K562 (cell line): ENCODE measurements at regions not wholly inside any gene's neighbourhood (a gene's known extent, or its start where the extent isn't known, plus 50 kb on each side); places are given as distances from the start of the nearest gene placed in this dataset.

Source experiments
- ATAC-seq: fragments of 200-7000 bp; cut with Tn5 transposase; 3 replicates; pipeline ENCODE4 v1.9.1; 2020; ENCODE audit warnings: moderate library complexity
- BruUV-seq: library from RNA; stranded (reverse); fragments of 400-500 nt; replicated peaks from 2 replicates; lab custom pipeline; 2021; lab: Mats Ljungman, UMichigan
- CTCF ChIA-PET: fragments of 300-600 bp; formaldehyde crosslinking; extraction: SDS; loops from one replicate; lab custom pipeline; 2021; ENCODE audit warnings: low intra/inter-chr PET ratio; lab: Yijun Ruan, JAX
- POLR2A ChIA-PET: fragments of 300-600, 350-650 bp; sonication (Branson Sonifier 250); formaldehyde crosslinking; extraction: SDS; loops from one replicate; lab custom pipeline; 2021; ENCODE audit warnings: antibody characterized with exemption, inconsistent platforms; lab: Yijun Ruan, JAX
- DNase-seq, 4 experiments: peaks; one replicate each; pipeline versions ENCODE4 v3.0.0 to v3.0.0-alpha.2; 2011 to 2018; ENCODE audit warnings: low spot score in 3 of 4, mixed read lengths in 3 of 4; ENCODE audit errors: extremely low read depth in 1 of 4
- FAIRE-seq: peaks from 2 replicates; lab custom pipeline; 2011; peaks lifted over from hg19 to GRCh38; lab: Jason Lieb, UNC
- H2AFZ ChIP-seq: 2 replicates; pipeline ENCODE4 v1.6.0; 2011; ENCODE audit warnings: low read depth, low read length, control low read depth, inconsistent platforms
- H3K27ac ChIP-seq: fragments of 200-600 bp; 3 replicates; pipeline ENCODE4 v1.8.0; 2011; ENCODE audit warnings: low read depth, mild to moderate bottlenecking, control low read depth, inconsistent platforms, low read length, moderate library complexity, mixed read lengths; ENCODE audit errors: extremely low read depth
- H3K27me3 ChIP-seq, 2 experiments: fragments of 300-600 bp in 1 of 2; 2 replicates in 1 of 2; 3 replicates in 1 of 2; pipeline versions ENCODE4 v1.6.0 to v1.8.0; 2011; ENCODE audit warnings: inconsistent platforms in 2 of 2, low read length in 2 of 2, mild to moderate bottlenecking in 1 of 2, mixed read lengths in 1 of 2, moderate library complexity in 1 of 2; ENCODE audit not compliant: control insufficient read depth in 2 of 2, insufficient read depth in 2 of 2
- H3K36me3 ChIP-seq: fragments of 300-600 bp; 3 replicates; pipeline ENCODE4 v1.8.0; 2011; ENCODE audit warnings: mild to moderate bottlenecking, low read length, inconsistent platforms; ENCODE audit not compliant: control insufficient read depth, insufficient read depth
- H3K4me1 ChIP-seq, 2 experiments: fragments of 200-600 bp in 1 of 2; replicated peaks in 1 of 2; 2 replicates in 1 of 2; 3 replicates in 1 of 2; pipeline versions ENCODE4 v1.5.1 to v1.8.0; 2011; ENCODE audit warnings: inconsistent platforms in 2 of 2, low read length in 2 of 2, mild to moderate bottlenecking in 1 of 2, mixed read lengths in 1 of 2, moderate library complexity in 1 of 2; ENCODE audit not compliant: control insufficient read depth in 2 of 2, insufficient read depth in 2 of 2
- H3K4me2 ChIP-seq: 2 replicates; pipeline ENCODE4 v1.6.1; 2011; ENCODE audit warnings: low read length, control low read depth, inconsistent platforms, mixed read lengths; ENCODE audit not compliant: insufficient read depth
- H3K4me3 ChIP-seq: fragments of 200-600 bp; sonication (generic), shearing (Covaris generic); 2 replicates; pipeline ENCODE4 v1.5.1; 2016; ENCODE audit warnings: control low read depth, inconsistent platforms
- H3K79me2 ChIP-seq: fragments of 200-600 bp; 3 replicates; pipeline ENCODE4 v1.8.0; 2011; ENCODE audit warnings: low read length, inconsistent platforms; ENCODE audit not compliant: control insufficient read depth, insufficient read depth
- H3K9ac ChIP-seq, 2 experiments: 2 replicates each; pipeline versions ENCODE4 v1.6.0 to v1.6.1; 2011; ENCODE audit warnings: low read depth in 2 of 2, low read length in 2 of 2, control low read depth in 1 of 2, inconsistent platforms in 1 of 2, mild to moderate bottlenecking in 1 of 2, mixed read lengths in 1 of 2; ENCODE audit not compliant: insufficient read depth in 1 of 2
- H3K9me1 ChIP-seq: one replicate; pipeline ENCODE4 v1.6.0; 2011; ENCODE audit warnings: inconsistent platforms, mild to moderate bottlenecking, low read length, moderate library complexity; ENCODE audit not compliant: control insufficient read depth, insufficient read depth
- H3K9me3 ChIP-seq: replicated peaks from 2 replicates; pipeline ENCODE4 v1.5.1; 2011; ENCODE audit warnings: low read depth, low read length, inconsistent platforms; ENCODE audit not compliant: control insufficient read depth, insufficient read depth
- H4K20me1 ChIP-seq: replicated peaks from 2 replicates; pipeline ENCODE4 v1.6.1; 2011; ENCODE audit warnings: low read length, inconsistent platforms, mixed read lengths; ENCODE audit not compliant: control insufficient read depth, insufficient read depth
- ATF7 ChIP-seq: fragments of 450-650 bp; IDR thresholded peaks from 2 replicates; pipeline ENCODE4 v1.7.1; 2014; ENCODE audit warnings: mild to moderate bottlenecking, moderate library complexity
- CREB1 ChIP-seq, 2 experiments: sonication (generic) in 1 of 2; formaldehyde crosslinking in 1 of 2; IDR thresholded peaks; 2 replicates each; pipeline versions ENCODE4 v1.6.1 to v1.8.0; 2012 to 2022; ENCODE audit warnings: inconsistent platforms in 1 of 2, mild to moderate bottlenecking in 1 of 2, missing genetic modification reagents in 1 of 2, moderate library complexity in 1 of 2
- HOXB6 ChIP-seq: fragments of 250-450 bp; sonication (Bioruptor Pico); IDR thresholded peaks from 2 replicates; pipeline ENCODE4 v1.5.1; 2022; ENCODE audit warnings: mild to moderate bottlenecking, borderline replicate concordance
- KAT7 ChIP-seq: sonication (generic); formaldehyde crosslinking; IDR thresholded peaks from 2 replicates; pipeline ENCODE4 v1.8.0; 2022; ENCODE audit warnings: missing genetic modification reagents, mild to moderate bottlenecking, borderline replicate concordance
- KDM2B ChIP-seq: fragments of 250-450 bp; sonication (Bioruptor Pico); IDR thresholded peaks from 2 replicates; pipeline ENCODE4 v1.8.0; 2021; ENCODE audit warnings: mild to moderate bottlenecking, moderate library complexity
- KDM5B ChIP-seq: fragments of 200-600 bp; sonication (generic); IDR thresholded peaks from 2 replicates; pipeline ENCODE4 v1.6.1; 2012; ENCODE audit warnings: low read depth, mild to moderate bottlenecking, moderate library complexity, low read length, control low read depth, inconsistent platforms; ENCODE audit not compliant: insufficient replicate concordance
- NCOA4 ChIP-seq: fragments of 450-650 bp; IDR thresholded peaks from 2 replicates; pipeline ENCODE4 v1.6.1; 2018; ENCODE audit warnings: mild to moderate bottlenecking; ENCODE audit not compliant: partially characterized antibody
- SIRT6 ChIP-seq: IDR thresholded peaks from one replicate; pipeline ENCODE4 v1.6.1; 2012; ENCODE audit warnings: low read depth, mild to moderate bottlenecking, control low read depth, inconsistent platforms, low read length, moderate library complexity
- SMAD3 ChIP-seq: fragments of 450-650 bp; formaldehyde crosslinking; conservative IDR thresholded peaks from 2 replicates; pipeline ENCODE4 v1.4.0; 2020; ENCODE audit warnings: mild to moderate bottlenecking
- YY1 ChIP-seq, 3 experiments: IDR thresholded peaks; 2 replicates each; pipeline ENCODE4 v1.6.1; 2011; ENCODE audit warnings: low read length in 2 of 3, mild to moderate bottlenecking in 2 of 3, moderate library complexity in 2 of 3, borderline replicate concordance in 1 of 3, control low read depth in 1 of 3, low read depth in 1 of 3; ENCODE audit not compliant: insufficient read depth in 3 of 3, insufficient replicate concordance in 2 of 3, control insufficient read depth in 1 of 3, insufficient read length in 1 of 3; ENCODE audit errors: extremely low read depth in 1 of 3
- ZBTB1 ChIP-seq: sonication (generic); formaldehyde crosslinking; IDR thresholded peaks from 2 replicates; pipeline ENCODE4 v1.8.1; 2023; ENCODE audit warnings: missing genetic modification reagents, low read depth, mild to moderate bottlenecking, borderline replicate concordance
- ZSCAN32 ChIP-seq: fragments of 450-650 bp; formaldehyde crosslinking; IDR thresholded peaks from 2 replicates; pipeline ENCODE4 v1.4.0; 2020; ENCODE audit warnings: mild to moderate bottlenecking, moderate library complexity
- WGBS: fragments of 100-300 bp; shearing (Covaris generic); methylation state at CpG from one replicate; pipeline ENCODE4 v1.1.6; 2016; ENCODE audit warnings: low coverage, mixed read lengths; ENCODE audit not compliant: insufficient coverage; ENCODE audit errors: missing lambda C conversion rate; 5-methylcytosine and 5-hydroxymethylcytosine counted together
- in situ Hi-C: fragments of 300-500 bp; cut with MboI; formaldehyde crosslinking; loops from 4 replicates; pipeline ENCODE4 v1.15.0; 2018; ENCODE audit warnings: inconsistent platforms, mixed read lengths
- intact Hi-C: fragments of 100-400 bp; cut with micrococcal nuclease; formaldehyde crosslinking; loops from 2 replicates; pipeline ENCODE4 v1.14.2; 2022
- TF ChIP-seq, protein P1 (sequence below): IDR thresholded peaks from 2 replicates; pipeline ENCODE4 v1.6.1; 2014; ENCODE audit warnings: antibody characterized with exemption
- TF ChIP-seq, protein P2 (sequence below): fragments of 450-650 bp; formaldehyde crosslinking; IDR thresholded peaks from 2 replicates; pipeline ENCODE4 v1.4.0; 2020; ENCODE audit warnings: mild to moderate bottlenecking

DNA sequence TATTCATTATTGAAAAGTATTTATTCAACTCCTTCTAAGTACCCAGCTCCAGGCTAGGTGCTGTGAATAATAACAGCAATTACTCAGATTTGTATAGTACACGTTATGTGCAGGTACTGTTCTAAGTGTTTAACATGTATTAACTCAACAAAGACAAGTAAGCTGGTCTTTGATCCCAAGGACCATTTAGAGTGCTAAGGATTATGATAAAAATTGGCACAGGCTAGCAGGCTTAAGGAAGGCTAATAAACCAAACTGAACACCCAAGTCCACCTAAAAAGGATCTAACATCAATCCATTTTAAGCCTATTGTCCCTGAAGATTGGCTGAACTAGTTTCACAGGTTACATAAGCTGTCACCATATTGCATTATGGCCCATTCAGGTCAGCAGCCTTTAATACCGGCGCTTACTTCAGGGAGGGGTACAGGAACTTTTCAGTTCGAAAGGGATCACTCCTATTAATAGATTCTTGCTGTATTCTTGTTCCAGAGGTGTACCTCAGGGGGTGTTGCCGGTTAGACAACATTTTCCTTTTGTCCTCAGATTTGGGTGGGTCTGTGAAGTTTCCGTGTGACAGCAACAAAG is 99.0 kb upstream of the GMDS start:
- FAIRE-seq = no peak

More for the DNA sequence above, 99.0 kb upstream of the GMDS start:
- TF ChIP-seq ATF7 (no peak), HOXB6 (CRISPR knock-in tag) (no peak), SMAD3 (no peak), KAT7 (no peak), CREB1 (IDR thresholded peaks at IDR 0.05) (no peak), CREB1 (CRISPR knock-in tag; IDR thresholded peaks at IDR 0.05) (no peak), ZSCAN32 (CRISPR knock-in tag) (no peak), KDM2B (CRISPR knock-in tag) (no peak), YY1 (IDR thresholded peaks at IDR 0.05; ENCODE audit: borderline replicate concordance in 1 of 3, control insufficient read depth in 1 of 3, extremely low read depth in 1 of 3, insufficient read depth in 3 of 3, insufficient read length in 1 of 3, insufficient replicate concordance in 2 of 3, low read depth in 1 of 3, low read length in 2 of 3) (no peak), ZBTB1 (CRISPR knock-in tag) (no peak), KDM5B (no peak), SIRT6 (no peak), NCOA4 (no peak)
- TF ChIP-seq, protein P1, sequence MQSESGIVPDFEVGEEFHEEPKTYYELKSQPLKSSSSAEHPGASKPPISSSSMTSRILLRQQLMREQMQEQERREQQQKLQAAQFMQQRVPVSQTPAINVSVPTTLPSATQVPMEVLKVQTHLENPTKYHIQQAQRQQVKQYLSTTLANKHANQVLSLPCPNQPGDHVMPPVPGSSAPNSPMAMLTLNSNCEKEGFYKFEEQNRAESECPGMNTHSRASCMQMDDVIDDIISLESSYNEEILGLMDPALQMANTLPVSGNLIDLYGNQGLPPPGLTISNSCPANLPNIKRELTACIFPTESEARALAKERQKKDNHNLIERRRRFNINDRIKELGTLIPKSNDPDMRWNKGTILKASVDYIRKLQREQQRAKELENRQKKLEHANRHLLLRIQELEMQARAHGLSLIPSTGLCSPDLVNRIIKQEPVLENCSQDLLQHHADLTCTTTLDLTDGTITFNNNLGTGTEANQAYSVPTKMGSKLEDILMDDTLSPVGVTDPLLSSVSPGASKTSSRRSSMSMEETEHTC = no peak
- TF ChIP-seq, protein P2, sequence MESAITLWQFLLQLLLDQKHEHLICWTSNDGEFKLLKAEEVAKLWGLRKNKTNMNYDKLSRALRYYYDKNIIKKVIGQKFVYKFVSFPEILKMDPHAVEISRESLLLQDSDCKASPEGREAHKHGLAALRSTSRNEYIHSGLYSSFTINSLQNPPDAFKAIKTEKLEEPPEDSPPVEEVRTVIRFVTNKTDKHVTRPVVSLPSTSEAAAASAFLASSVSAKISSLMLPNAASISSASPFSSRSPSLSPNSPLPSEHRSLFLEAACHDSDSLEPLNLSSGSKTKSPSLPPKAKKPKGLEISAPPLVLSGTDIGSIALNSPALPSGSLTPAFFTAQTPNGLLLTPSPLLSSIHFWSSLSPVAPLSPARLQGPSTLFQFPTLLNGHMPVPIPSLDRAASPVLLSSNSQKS = no peak
- no peak overlapping the region for H3K4me2 ChIP-seq
- DNase-seq (no peak), ATAC-seq (no peak)
- no peaks in the 10 kb centered on the region for H3K9me3 ChIP-seq
- BruUV-seq = no TSS peak
- H3K79me2 ChIP-seq = no peaks in the 10 kb centered on the region
- ChIA-PET POLR2A (interaction anchor here (0.6 to 0.7 kb wide), 3 partner anchors 15 to 267 kb away, joined by 3 read pairs; no protein-coding TSS in a partner anchor), CTCF (no interaction called here)
- intact Hi-C loops = no loop called here
- H2AFZ ChIP-seq = no peak overlapping the region
- H3K4me3 ChIP-seq = no peak overlapping the region
- 0% methylated on average over 6 of the region's 6 CpGs for WGBS
- H4K20me1 ChIP-seq = no peaks in the 10 kb centered on the region
- no peaks in the 10 kb centered on the region for H3K36me3 ChIP-seq
- H3K9me1 ChIP-seq = no peaks in the 10 kb centered on the region
- no peak overlapping the region for H3K9ac ChIP-seq
- in situ Hi-C loops = no loop called here
- H3K4me1 ChIP-seq = no peaks in the 10 kb centered on the region
- H3K27me3 ChIP-seq = no peaks in the 10 kb centered on the region
- no peak overlapping the region for H3K27ac ChIP-seq
